ENCODE measurements at regions not wholly inside any gene's neighbourhood (a gene's known extent, or its start where the extent isn't known, plus 50 kb on each side); places are given as distances from the start of the nearest gene placed in this dataset.

DNA sequence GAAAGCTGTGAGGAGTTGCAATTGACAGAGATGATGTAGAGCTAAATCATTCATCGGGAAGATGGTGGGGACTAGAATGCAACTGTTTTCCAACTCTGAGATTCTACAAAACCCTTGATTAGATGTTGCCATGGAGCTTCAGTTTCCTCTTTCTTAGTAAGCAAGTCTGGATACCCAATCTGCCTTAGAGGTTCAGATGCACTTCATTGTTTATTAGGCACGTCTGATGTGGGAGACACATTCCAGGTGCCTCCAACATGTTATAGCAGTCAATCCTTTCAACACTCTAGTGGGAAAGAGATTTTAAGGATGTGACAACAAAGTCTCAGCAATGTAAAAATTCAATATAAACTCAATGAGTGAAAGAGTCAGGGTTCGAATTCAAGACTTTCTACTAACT is 291.3 kb upstream of the PHYHIPL start:
- Histone ChIP-seq H3K27me3 (ENCODE audit: low read depth, low read length) (no peaks in the 10 kb centered on the region), H3K4me3 (ENCODE audit: low read depth in 1 of 2, low read length in 2 of 2) (no peak overlapping the region), H3K27ac (ENCODE audit: low read length) (no peak overlapping the region), H3K4me1 (ENCODE audit: control insufficient read depth in 1 of 2, insufficient read depth in 2 of 2, low read length in 2 of 2) (no peaks in the 10 kb centered on the region), H3K9me3 (ENCODE audit: control insufficient read depth in 1 of 2, low read length in 2 of 2) (peaks cover 5 to 9% of the 10 kb centered on the region in 2 donors), H3K36me3 (ENCODE audit: control insufficient read depth in 1 of 2, insufficient read depth in 2 of 2, low read length in 2 of 2) (no peaks in the 10 kb centered on the region)

DNA sequence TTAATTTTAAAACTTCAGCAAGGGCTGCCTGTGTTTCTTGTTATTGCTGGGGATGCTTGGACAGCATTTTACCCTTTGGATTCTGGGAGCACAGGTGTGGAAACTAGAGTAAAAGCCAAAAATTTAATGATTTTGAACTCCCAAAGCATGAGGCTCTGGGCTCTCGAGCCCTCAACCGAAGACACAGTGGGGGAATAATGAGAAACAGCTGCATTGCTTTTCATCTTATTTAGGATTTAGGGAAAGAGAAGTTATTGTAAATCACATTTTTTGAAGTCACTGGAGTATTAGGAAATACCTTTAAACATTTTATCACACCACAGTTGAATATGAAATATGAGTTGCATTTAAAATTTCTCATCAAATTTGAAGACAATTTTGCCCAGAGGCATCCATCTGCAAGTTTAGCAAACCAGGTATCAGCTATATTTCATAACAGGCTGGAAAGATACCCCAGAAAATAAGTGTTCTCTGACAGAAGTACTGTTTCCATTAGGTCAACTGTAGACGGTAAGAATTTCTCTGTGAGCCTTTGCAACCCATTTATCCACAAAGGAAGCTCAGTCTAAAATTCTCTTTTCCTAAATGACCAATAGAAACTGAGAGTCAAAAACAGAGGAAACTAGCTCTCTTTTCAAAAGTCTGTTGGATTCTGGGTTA is 290.6 kb upstream of the PHYHIPL start:
- peaks cover 5 to 8% of the 10 kb centered on the region in 2 donors for H3K9me3 ChIP-seq (ENCODE audit: control insufficient read depth in 1 of 2, low read length in 2 of 2)
- no peak overlapping the region for H3K27ac ChIP-seq (ENCODE audit: low read length)
- no peak overlapping the region for H3K4me3 ChIP-seq (ENCODE audit: low read depth in 1 of 2, low read length in 2 of 2)
- H3K36me3 ChIP-seq (ENCODE audit: control insufficient read depth in 1 of 2, insufficient read depth in 2 of 2, low read length in 2 of 2): no peaks in the 10 kb centered on the region
- no peaks in the 10 kb centered on the region for H3K4me1 ChIP-seq (ENCODE audit: control insufficient read depth in 1 of 2, insufficient read depth in 2 of 2, low read length in 2 of 2)
- no peaks in the 10 kb centered on the region for H3K27me3 ChIP-seq (ENCODE audit: low read depth, low read length)

DNA sequence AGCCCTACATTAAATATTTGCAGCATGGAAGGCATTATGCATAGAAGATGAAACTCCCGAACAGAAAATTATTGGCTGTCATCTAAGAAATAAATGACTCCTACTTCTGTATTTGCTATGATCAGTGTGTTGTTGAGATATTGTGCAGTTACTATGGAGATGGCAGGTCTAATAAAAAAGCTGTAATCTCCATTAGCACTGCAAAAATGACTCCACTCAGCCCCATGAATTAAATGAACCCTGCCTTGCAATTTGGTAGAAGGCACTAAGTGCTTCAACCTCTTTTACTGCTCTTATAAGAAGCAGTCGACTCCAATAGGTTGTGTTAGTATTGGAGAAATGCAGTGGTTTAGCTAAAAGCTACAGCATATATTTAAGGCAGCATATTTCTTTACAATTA is 290.0 kb upstream of the PHYHIPL start:
- no peaks in the 10 kb centered on the region for H3K27me3 ChIP-seq (ENCODE audit: low read depth, low read length)
- H3K9me3 ChIP-seq (ENCODE audit: control insufficient read depth in 1 of 2, low read length in 2 of 2): peaks cover 0 to 6% of the 10 kb centered on the region in 2 donors
- H3K4me1 ChIP-seq (ENCODE audit: control insufficient read depth in 1 of 2, insufficient read depth in 2 of 2, low read length in 2 of 2): no peaks in the 10 kb centered on the region
- H3K36me3 ChIP-seq (ENCODE audit: control insufficient read depth in 1 of 2, insufficient read depth in 2 of 2, low read length in 2 of 2): no peaks in the 10 kb centered on the region
- no peak overlapping the region for H3K27ac ChIP-seq (ENCODE audit: low read length)
- H3K4me3 ChIP-seq (ENCODE audit: low read depth in 1 of 2, low read length in 2 of 2): no peak overlapping the region

DNA sequence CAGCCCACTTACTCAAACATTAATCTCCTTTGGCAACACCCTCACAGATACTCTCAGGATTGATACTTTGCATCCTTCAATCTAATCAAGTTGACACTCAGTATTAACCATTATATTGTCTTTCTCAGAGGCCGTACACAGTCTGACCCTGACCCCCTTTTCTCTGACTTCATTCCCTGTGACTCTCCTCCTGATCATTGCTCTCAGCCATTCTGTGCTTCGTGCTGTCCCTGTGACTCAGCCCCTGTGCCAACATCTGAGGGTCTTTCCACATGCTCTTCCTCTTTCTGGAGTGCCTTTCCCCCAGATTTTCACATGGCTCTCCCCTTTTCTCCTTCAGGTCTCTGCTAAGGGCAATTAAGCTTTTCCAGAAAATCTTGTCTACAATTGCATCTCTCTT is 289.0 kb upstream of the PHYHIPL start:
- Histone ChIP-seq H3K27me3 (ENCODE audit: low read depth, low read length) (no peaks in the 10 kb centered on the region), H3K4me3 (ENCODE audit: low read depth in 1 of 2, low read length in 2 of 2) (no peak overlapping the region), H3K36me3 (ENCODE audit: control insufficient read depth in 1 of 2, insufficient read depth in 2 of 2, low read length in 2 of 2) (no peaks in the 10 kb centered on the region), H3K9me3 (ENCODE audit: control insufficient read depth in 1 of 2, low read length in 2 of 2) (peaks cover 0 to 3% of the 10 kb centered on the region in 2 donors), H3K27ac (ENCODE audit: low read length) (no peak overlapping the region), H3K4me1 (ENCODE audit: control insufficient read depth in 1 of 2, insufficient read depth in 2 of 2, low read length in 2 of 2) (peaks cover 0 to 4% of the 10 kb centered on the region in 2 donors)

DNA sequence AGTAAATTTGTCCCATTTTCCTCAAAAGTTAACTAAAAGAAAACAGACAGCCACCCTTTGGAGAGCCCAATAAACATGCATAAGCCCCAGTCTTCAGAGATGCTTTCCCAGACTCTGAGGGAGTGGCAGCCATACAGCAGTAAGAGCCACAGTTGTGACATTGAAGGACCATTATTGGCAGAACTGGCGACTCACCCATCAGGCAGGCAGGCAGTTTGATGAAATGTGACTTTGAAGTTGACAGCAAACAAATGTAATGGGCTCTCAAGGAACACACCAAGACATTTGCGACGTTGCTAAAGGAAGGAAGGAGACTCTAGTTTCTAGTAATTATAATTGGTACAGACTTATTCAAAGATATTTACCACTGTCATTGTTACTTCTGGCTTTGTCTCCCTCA is 287.5 kb upstream of the PHYHIPL start:
- Histone ChIP-seq H3K4me3 (ENCODE audit: low read depth in 1 of 2, low read length in 2 of 2) (no peak overlapping the region), H3K27me3 (ENCODE audit: low read depth, low read length) (no peaks in the 10 kb centered on the region), H3K4me1 (ENCODE audit: control insufficient read depth in 1 of 2, insufficient read depth in 2 of 2, low read length in 2 of 2) (peaks cover 0 to 4% of the 10 kb centered on the region in 2 donors), H3K9me3 (ENCODE audit: control insufficient read depth in 1 of 2, low read length in 2 of 2) (no peaks in the 10 kb centered on the region), H3K36me3 (ENCODE audit: control insufficient read depth in 1 of 2, insufficient read depth in 2 of 2, low read length in 2 of 2) (no peaks in the 10 kb centered on the region), H3K27ac (ENCODE audit: low read length) (no peak overlapping the region)

DNA sequence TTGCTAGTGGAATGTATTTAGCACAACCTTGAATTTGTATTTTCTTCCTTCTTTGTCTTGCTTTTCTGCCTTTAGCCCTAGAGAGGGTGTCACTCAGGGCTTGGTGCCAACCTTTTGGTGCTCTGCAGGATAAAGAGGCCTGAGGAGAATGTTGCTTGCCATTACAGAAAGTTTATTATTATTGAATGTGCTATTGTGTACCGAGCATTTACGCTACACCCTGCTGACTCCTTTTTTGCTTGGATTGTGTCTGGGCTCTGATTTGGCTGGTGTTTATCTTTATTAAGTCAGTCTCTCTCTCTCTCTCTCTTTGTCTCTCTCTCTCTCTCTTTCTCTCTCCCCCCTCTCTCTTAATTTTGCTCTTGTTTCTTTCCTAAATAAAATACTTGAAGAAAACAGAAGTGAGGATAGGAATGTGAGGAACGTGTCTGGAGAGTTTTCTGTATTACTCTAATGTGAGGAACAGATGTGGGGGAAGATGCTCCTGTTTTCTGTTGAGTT is 284.4 kb upstream of the PHYHIPL start:
- H3K4me3 ChIP-seq (ENCODE audit: low read depth in 1 of 2, low read length in 2 of 2): no peak overlapping the region
- H3K27ac ChIP-seq (ENCODE audit: low read length): no peak overlapping the region
- peaks cover 0 to 4% of the 10 kb centered on the region in 2 donors for H3K4me1 ChIP-seq (ENCODE audit: control insufficient read depth in 1 of 2, insufficient read depth in 2 of 2, low read length in 2 of 2)
- no peaks in the 10 kb centered on the region for H3K27me3 ChIP-seq (ENCODE audit: low read depth, low read length)
- H3K36me3 ChIP-seq (ENCODE audit: control insufficient read depth in 1 of 2, insufficient read depth in 2 of 2, low read length in 2 of 2): no peaks in the 10 kb centered on the region
- no peaks in the 10 kb centered on the region for H3K9me3 ChIP-seq (ENCODE audit: control insufficient read depth in 1 of 2, low read length in 2 of 2)

DNA sequence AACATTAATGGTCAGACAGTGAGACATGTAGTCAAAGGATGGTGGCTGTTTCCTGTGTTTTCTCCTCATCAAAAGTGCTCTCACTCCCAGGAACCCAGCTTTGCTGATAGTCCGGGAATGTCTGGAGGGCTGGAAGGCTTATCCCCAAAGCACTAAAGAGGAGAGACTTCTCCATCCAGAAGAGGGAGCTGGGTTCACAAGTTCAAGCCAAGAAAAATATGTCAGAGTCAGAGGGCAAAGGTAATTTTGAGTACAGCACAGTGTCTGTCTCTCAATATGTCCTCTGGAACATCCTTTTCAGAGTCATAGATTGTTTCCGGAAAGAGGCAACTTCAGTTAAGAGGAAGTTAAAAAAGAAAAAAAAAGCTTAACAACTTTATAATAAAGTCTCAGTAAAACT is 281.5 kb upstream of the PHYHIPL start:
- no peaks in the 10 kb centered on the region for H3K27me3 ChIP-seq (ENCODE audit: low read depth, low read length)
- H3K27ac ChIP-seq (ENCODE audit: low read length): no peak overlapping the region
- H3K4me3 ChIP-seq (ENCODE audit: low read depth in 1 of 2, low read length in 2 of 2): no peak overlapping the region
- no peaks in the 10 kb centered on the region for H3K36me3 ChIP-seq (ENCODE audit: control insufficient read depth in 1 of 2, insufficient read depth in 2 of 2, low read length in 2 of 2)
- no peaks in the 10 kb centered on the region for H3K9me3 ChIP-seq (ENCODE audit: control insufficient read depth in 1 of 2, low read length in 2 of 2)
- peaks cover 0 to 4% of the 10 kb centered on the region in 2 donors for H3K4me1 ChIP-seq (ENCODE audit: control insufficient read depth in 1 of 2, insufficient read depth in 2 of 2, low read length in 2 of 2)

DNA sequence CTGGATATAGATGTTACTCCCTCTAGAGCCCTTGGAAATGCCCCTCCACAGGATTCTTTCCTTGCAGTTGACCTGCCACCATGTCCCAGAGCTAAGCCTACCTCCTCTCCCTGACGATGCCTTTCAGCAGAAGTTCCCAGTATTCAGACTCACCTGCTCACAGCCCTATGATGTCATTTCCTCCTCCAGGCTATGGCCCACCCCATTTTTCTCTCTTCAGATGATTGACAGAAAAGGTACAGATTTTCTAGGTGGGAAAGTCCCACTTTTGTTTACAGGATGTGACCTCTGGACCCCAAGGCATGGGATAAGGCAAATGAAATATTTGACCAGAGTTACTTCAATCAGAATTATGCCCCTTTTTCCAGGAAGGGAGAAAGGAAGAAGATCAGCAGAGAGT is 280.2 kb upstream of the PHYHIPL start:
- Histone ChIP-seq H3K4me3 (ENCODE audit: low read depth in 1 of 2, low read length in 2 of 2) (no peak overlapping the region), H3K9me3 (ENCODE audit: control insufficient read depth in 1 of 2, low read length in 2 of 2) (no peaks in the 10 kb centered on the region), H3K27ac (ENCODE audit: low read length) (no peak overlapping the region), H3K27me3 (ENCODE audit: low read depth, low read length) (no peaks in the 10 kb centered on the region), H3K4me1 (ENCODE audit: control insufficient read depth in 1 of 2, insufficient read depth in 2 of 2, low read length in 2 of 2) (peaks cover 0 to 4% of the 10 kb centered on the region in 2 donors), H3K36me3 (ENCODE audit: control insufficient read depth in 1 of 2, insufficient read depth in 2 of 2, low read length in 2 of 2) (no peaks in the 10 kb centered on the region)

DNA sequence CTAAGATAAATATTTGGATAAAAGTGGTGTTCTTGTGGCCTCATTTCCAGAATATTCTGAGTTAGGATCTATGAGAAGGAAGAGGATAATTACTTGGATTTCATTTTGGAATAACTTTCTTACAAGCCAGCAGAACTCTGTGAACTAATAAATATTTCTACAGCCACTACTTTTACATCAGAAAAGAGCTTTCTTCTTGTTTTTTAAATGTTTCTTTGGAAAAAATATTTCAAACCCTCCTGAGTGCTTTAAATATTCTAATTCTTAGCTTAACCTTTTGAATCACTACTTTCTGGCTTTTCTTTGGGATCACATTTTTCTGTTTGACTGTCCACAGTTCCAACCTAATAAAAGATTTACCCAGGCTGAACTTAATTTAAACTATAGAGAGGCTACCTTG is 279.2 kb upstream of the PHYHIPL start:
- no peak overlapping the region for H3K4me3 ChIP-seq (ENCODE audit: low read depth in 1 of 2, low read length in 2 of 2)
- no peak overlapping the region for H3K27ac ChIP-seq (ENCODE audit: low read length)
- no peaks in the 10 kb centered on the region for H3K4me1 ChIP-seq (ENCODE audit: control insufficient read depth in 1 of 2, insufficient read depth in 2 of 2, low read length in 2 of 2)
- no peaks in the 10 kb centered on the region for H3K27me3 ChIP-seq (ENCODE audit: low read depth, low read length)
- H3K9me3 ChIP-seq (ENCODE audit: control insufficient read depth in 1 of 2, low read length in 2 of 2): no peaks in the 10 kb centered on the region
- no peaks in the 10 kb centered on the region for H3K36me3 ChIP-seq (ENCODE audit: control insufficient read depth in 1 of 2, insufficient read depth in 2 of 2, low read length in 2 of 2)

DNA sequence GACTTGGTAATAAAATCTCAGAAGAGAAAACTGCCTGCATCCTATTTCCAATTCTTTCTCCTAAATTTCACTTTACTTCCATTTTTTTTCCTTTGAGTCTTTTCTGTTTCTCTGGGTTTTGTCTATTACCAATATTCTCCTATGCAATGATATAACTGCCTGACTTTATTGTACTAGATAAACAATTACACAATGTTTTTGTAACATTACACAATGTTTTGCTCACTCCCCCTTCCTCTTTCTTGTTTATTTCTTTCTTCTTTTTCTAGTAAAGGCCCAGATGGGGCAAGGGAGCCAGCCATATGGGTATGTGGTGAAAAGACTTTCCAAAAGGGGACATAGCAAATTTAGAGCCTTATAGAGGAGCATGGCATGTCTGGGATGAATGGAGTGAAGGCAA is 278.7 kb upstream of the PHYHIPL start:
- no peaks in the 10 kb centered on the region for H3K4me1 ChIP-seq (ENCODE audit: control insufficient read depth in 1 of 2, insufficient read depth in 2 of 2, low read length in 2 of 2)
- no peak overlapping the region for H3K27ac ChIP-seq (ENCODE audit: low read length)
- H3K27me3 ChIP-seq (ENCODE audit: low read depth, low read length): no peaks in the 10 kb centered on the region
- H3K9me3 ChIP-seq (ENCODE audit: control insufficient read depth in 1 of 2, low read length in 2 of 2): no peaks in the 10 kb centered on the region
- H3K4me3 ChIP-seq (ENCODE audit: low read depth in 1 of 2, low read length in 2 of 2): no peak overlapping the region
- H3K36me3 ChIP-seq (ENCODE audit: control insufficient read depth in 1 of 2, insufficient read depth in 2 of 2, low read length in 2 of 2): no peaks in the 10 kb centered on the region

DNA sequence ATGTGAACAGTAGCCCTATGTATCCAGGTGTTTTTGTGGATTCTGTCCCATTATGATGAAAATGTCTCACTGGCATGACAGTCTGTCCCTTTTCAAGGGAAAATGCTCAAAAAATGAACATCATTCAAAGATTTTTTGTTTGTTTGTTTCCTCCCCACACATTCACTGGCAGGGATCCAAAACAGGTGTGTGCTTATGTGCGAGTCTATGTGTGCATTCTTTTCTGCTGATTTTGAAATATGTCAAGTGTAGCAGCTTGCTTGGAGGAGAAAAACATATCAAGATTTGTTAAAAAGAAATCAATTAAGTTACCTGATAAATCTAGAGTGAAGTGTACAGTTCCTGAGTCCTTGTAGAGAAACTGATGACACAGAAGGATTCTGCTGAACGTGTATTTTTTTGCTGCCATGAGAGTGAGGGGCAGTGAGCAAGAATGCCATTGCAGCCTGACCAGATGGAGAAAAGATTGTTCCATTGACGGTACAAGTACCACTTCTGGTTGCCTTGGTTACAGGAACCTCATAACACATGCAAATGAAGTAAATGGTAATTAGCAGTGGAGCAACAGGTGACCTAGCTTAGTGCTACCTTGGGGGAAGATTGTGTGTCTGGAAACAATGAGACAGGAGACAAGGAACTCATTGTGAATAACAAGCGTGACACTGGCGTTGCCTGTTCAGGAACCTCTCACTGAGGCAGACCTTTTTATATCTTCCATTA is 277.4 kb upstream of the PHYHIPL start:
- Histone ChIP-seq H3K27me3 (ENCODE audit: low read depth, low read length) (no peaks in the 10 kb centered on the region), H3K9me3 (ENCODE audit: control insufficient read depth in 1 of 2, low read length in 2 of 2) (no peaks in the 10 kb centered on the region), H3K27ac (ENCODE audit: low read length) (no peak overlapping the region), H3K4me3 (ENCODE audit: low read depth in 1 of 2, low read length in 2 of 2) (no peak overlapping the region), H3K4me1 (ENCODE audit: control insufficient read depth in 1 of 2, insufficient read depth in 2 of 2, low read length in 2 of 2) (no peaks in the 10 kb centered on the region), H3K36me3 (ENCODE audit: control insufficient read depth in 1 of 2, insufficient read depth in 2 of 2, low read length in 2 of 2) (no peaks in the 10 kb centered on the region)

All from muscle layer of duodenum (tissue), 2 donors.